BJ (cell line): ENCODE measurements at regions not wholly inside any gene's neighbourhood (a gene's known extent, or its start where the extent isn't known, plus 50 kb on each side); places are given as distances from the start of the nearest gene placed in this dataset.

Experiments
- CTCF ChIA-PET: fragments of 350-600 bp; formaldehyde crosslinking; extraction: SDS; loops from one replicate; lab custom pipeline; 2021; ENCODE audit warnings: antibody characterized with exemption, inconsistent platforms; lab: Yijun Ruan, JAX
- POLR2A ChIA-PET: fragments of 300-600 bp; sonication (Branson Sonifier 250); formaldehyde crosslinking; extraction: SDS; loops from one replicate; lab custom pipeline; 2021; ENCODE audit warnings: antibody characterized with exemption; lab: Charles Lee
- DNase-seq: peaks from one replicate; pipeline ENCODE4 v3.0.0-alpha.2; 2011; ENCODE audit warnings: low read depth
- H3K27me3 ChIP-seq: 2 replicates; pipeline ENCODE4 v1.6.0; 2011; ENCODE audit warnings: low read length; ENCODE audit not compliant: control insufficient read depth, insufficient read depth
- H3K36me3 ChIP-seq: 2 replicates; pipeline ENCODE4 v1.5.1; 2011; ENCODE audit warnings: low read length; ENCODE audit not compliant: control insufficient read depth, insufficient read depth
- H3K4me3 ChIP-seq: 2 replicates; pipeline ENCODE4 v1.5.1; 2011; ENCODE audit warnings: low read depth, mild to moderate bottlenecking, control low read depth, low read length
- TF ChIP-seq, protein P1 (sequence below): IDR thresholded peaks from 2 replicates; pipeline ENCODE4 v1.5.1; 2011; ENCODE audit warnings: low read depth, mild to moderate bottlenecking, control low read depth, inconsistent platforms, low read length, moderate library complexity; ENCODE audit not compliant: insufficient read depth

DNA sequence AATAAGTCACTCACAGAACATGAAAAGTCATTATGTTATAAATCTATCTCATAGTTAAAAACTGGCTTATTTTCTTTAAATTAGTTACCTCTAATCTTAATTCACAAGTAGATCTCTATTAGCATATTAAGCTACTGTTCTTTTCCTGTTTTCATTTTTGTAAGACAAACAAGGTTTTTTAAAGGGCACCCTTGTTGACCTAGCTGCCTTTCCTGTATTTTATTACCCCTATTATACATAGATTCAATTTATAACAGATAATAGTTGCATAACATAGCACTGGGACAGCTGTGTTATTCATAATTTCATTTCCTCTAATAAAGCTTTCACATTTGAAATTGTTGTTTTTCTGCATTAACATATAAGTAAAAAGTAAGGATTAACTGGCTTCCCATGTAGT lies 1500.7 kb upstream of the FLRT2 start:
- POLR2A ChIA-PET, result no interaction called here
- no peaks in the 10 kb centered on the region for H3K27me3 ChIP-seq
- no peak for DNase-seq
- H3K4me3 ChIP-seq, result no peak overlapping the region
- CTCF ChIA-PET, result no interaction called here
- TF ChIP-seq, protein P1, sequence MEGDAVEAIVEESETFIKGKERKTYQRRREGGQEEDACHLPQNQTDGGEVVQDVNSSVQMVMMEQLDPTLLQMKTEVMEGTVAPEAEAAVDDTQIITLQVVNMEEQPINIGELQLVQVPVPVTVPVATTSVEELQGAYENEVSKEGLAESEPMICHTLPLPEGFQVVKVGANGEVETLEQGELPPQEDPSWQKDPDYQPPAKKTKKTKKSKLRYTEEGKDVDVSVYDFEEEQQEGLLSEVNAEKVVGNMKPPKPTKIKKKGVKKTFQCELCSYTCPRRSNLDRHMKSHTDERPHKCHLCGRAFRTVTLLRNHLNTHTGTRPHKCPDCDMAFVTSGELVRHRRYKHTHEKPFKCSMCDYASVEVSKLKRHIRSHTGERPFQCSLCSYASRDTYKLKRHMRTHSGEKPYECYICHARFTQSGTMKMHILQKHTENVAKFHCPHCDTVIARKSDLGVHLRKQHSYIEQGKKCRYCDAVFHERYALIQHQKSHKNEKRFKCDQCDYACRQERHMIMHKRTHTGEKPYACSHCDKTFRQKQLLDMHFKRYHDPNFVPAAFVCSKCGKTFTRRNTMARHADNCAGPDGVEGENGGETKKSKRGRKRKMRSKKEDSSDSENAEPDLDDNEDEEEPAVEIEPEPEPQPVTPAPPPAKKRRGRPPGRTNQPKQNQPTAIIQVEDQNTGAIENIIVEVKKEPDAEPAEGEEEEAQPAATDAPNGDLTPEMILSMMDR, result no peak
- H3K36me3 ChIP-seq, result no peaks in the 10 kb centered on the region

DNA sequence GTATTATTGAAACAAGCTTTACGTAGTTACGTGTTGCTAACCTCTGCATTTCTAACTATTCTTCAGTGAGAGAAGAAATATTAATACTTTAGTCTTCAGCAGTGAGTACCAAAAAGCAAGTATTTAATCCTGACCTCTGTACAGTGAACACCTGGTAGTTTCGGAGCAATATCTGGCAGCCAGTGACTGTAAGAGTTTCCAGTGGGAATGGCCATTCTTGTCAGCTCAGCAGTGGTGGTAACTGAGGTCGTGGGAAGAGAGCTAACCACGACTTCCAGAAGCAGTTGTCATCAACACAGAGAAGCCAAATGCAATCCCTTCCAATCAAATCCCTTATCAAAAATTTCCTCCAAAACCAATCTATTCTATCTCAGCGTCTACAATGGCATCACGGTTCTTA lies 1500.2 kb upstream of the FLRT2 start:
- no peak for DNase-seq
- ChIA-PET CTCF (no interaction called here), POLR2A (no interaction called here)
- H3K4me3 ChIP-seq, result no peak overlapping the region
- H3K36me3 ChIP-seq, result no peaks in the 10 kb centered on the region
- H3K27me3 ChIP-seq, result no peaks in the 10 kb centered on the region
- TF ChIP-seq, protein P1, result no peak

DNA sequence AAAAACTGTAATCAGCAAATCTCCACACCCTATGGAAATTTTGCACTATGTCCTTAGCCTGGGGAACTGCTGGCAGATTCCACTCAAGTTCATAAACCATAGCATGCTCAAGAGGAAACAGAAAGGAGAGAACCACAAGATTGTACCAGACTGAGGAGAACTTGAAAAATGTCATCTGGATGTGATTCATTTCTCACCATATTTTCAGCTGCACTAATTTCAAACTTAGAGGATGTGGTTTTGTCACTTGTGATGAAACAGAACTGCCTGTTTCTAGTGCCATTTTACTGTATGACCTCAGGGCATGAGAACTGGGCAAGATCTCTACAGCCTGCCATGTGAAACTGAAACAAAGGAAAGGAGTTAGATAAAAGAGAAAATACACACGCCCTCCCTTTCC lies 1493.1 kb upstream of the FLRT2 start:
- CTCF ChIA-PET, result no interaction called here
- peak; percentile 26 for DNase-seq

DNA sequence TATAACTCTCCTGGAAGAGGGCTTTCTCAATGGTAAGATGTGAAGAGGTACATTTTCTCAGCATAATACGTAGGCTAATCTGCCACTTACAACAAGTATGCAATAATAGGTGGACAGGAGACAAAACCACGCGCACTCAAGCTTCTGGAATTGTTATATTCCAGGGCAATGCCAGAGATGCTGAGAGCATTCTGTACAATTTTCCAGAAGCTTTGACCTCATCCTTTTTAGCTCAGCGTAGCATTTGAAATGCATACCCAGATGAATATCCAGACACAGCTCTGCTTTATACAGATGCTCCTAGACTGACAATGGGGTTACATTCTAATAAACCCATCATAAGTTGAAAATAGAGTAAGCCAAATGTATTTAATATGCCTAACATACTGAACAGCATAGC lies 1492.4 kb upstream of the FLRT2 start:
- H3K4me3 ChIP-seq, result no peak overlapping the region
- TF ChIP-seq, protein P1, result no peak
- ChIA-PET POLR2A (no interaction called here), CTCF (no interaction called here)
- DNase-seq, result no peak
- H3K36me3 ChIP-seq, result no peaks in the 10 kb centered on the region
- no peaks in the 10 kb centered on the region for H3K27me3 ChIP-seq

More for the DNA sequence above, 1493.1 kb upstream of the FLRT2 start:
- Histone ChIP-seq H3K27me3 (no peaks in the 10 kb centered on the region), H3K36me3 (no peaks in the 10 kb centered on the region), H3K4me3 (no peak overlapping the region)
- TF ChIP-seq, protein P1, result no peak
- POLR2A ChIA-PET, result no interaction called here

DNA sequence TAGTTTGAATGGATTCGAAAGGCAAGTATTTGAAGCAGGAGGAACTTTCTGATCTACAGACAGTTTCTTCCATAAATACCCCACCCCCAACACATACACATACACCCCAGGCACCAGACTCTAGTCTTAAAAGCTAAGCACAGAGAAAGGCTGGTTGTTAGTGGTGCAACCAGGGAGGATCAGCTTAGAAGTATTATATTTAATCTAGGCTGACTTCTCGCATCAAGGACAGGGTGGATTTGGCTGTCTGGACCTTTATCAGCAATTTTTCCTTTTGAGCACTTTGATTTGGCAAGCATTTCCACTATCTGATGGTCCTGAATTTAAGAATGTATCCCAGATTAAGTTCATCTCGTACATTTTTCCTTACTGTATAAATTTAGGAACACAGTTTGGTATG lies 1489.8 kb upstream of the FLRT2 start:
- ChIA-PET CTCF (no interaction called here), POLR2A (no interaction called here)
- DNase-seq, result no peak
- no peaks in the 10 kb centered on the region for H3K36me3 ChIP-seq
- H3K27me3 ChIP-seq, result no peaks in the 10 kb centered on the region
- TF ChIP-seq, protein P1, result no peak
- no peak overlapping the region for H3K4me3 ChIP-seq
